SU-DHL-6 (cell line): ENCODE measurements at regions not wholly inside any gene's neighbourhood (a gene's known extent, or its start where the extent isn't known, plus 50 kb on each side); places are given as distances from the start of the nearest gene placed in this dataset.

Source experiments
- H2AFZ ChIP-seq: fragments of 200-600 bp; sonication (generic); 2 replicates; pipeline ENCODE4 v1.6.1; 2014; ENCODE audit warnings: low read depth, mild to moderate bottlenecking, moderate library complexity, mixed read lengths, antibody characterized with exemption, low read length; ENCODE audit not compliant: severe bottlenecking
- H3F3A ChIP-seq: fragments of 200-600 bp; shearing (Covaris generic); 2 replicates; pipeline ENCODE4 v1.6.0; 2016; ENCODE audit warnings: antibody characterized with exemption, mild to moderate bottlenecking; ENCODE audit not compliant: insufficient read depth
- H3K27ac ChIP-seq: fragments of 200-600 bp; sonication (generic); 2 replicates; pipeline ENCODE4 v1.5.1; 2016; ENCODE audit warnings: low read depth, mild to moderate bottlenecking, low read length, moderate library complexity, mixed read lengths
- H3K27me3 ChIP-seq: fragments of 200-600 bp; sonication (generic), shearing (Covaris generic); 2 replicates; pipeline ENCODE4 v1.6.0; 2014; ENCODE audit warnings: mild to moderate bottlenecking, low read length
- H3K36me3 ChIP-seq: fragments of 200-600 bp; sonication (generic); 2 replicates; pipeline ENCODE4 v1.6.1; 2014; ENCODE audit warnings: mild to moderate bottlenecking, low read length, mixed read lengths
- H3K4me2 ChIP-seq: fragments of 300-600, 200-600 bp; shearing (Covaris generic), sonication (generic); 2 replicates; pipeline ENCODE4 v1.6.0; 2014; ENCODE audit warnings: low read length, low read depth, mild to moderate bottlenecking; ENCODE audit not compliant: poor library complexity, severe bottlenecking
- H3K4me3 ChIP-seq: fragments of 200-600 bp; sonication (generic); 2 replicates; pipeline ENCODE4 v1.5.1; 2014; ENCODE audit warnings: antibody characterized with exemption, low read length, mild to moderate bottlenecking, mixed read lengths; ENCODE audit not compliant: insufficient read depth, poor library complexity, severe bottlenecking
- H3K79me2 ChIP-seq: fragments of 200-600 bp; sonication (generic); 2 replicates; pipeline ENCODE4 v1.6.1; 2014; ENCODE audit warnings: mild to moderate bottlenecking, low read length, moderate library complexity; ENCODE audit not compliant: insufficient read depth
- H3K9ac ChIP-seq: fragments of 200-600 bp; sonication (generic); 2 replicates; pipeline ENCODE4 v1.7.0; 2014; ENCODE audit warnings: mild to moderate bottlenecking, low read length
- H3K9me2 ChIP-seq: fragments of 200-600 bp; sonication (generic); replicated peaks from 2 replicates; pipeline ENCODE4 v1.6.1; 2014; ENCODE audit warnings: low read length; ENCODE audit not compliant: insufficient read depth
- H3K9me3 ChIP-seq: fragments of 200-600 bp; sonication (generic); 2 replicates; pipeline ENCODE4 v1.6.1; 2014; ENCODE audit warnings: low read length, mixed read lengths; ENCODE audit not compliant: insufficient read depth
- H4K20me1 ChIP-seq: fragments of 200-600 bp; sonication (generic); 2 replicates; pipeline ENCODE4 v1.6.1; 2014; ENCODE audit warnings: low read depth, mild to moderate bottlenecking, antibody characterized with exemption, low read length, moderate library complexity, mixed read lengths
- EZH2phosphoT487 ChIP-seq: fragments of 200-600 bp; sonication (generic), shearing (Covaris generic); conservative IDR thresholded peaks from 2 replicates; pipeline ENCODE4 v1.6.1; 2018; ENCODE audit warnings: mild to moderate bottlenecking, antibody characterized with exemption, low read length, moderate library complexity, mixed read lengths
- TF ChIP-seq, protein P1 (sequence below): fragments of 200-600 bp; sonication (generic); IDR thresholded peaks from one replicate; pipeline ENCODE4 v1.5.1; 2017; ENCODE audit warnings: antibody characterized with exemption, mild to moderate bottlenecking, low read length, moderate library complexity; ENCODE audit not compliant: insufficient read depth, poor library complexity, severe bottlenecking

- Histone ChIP-seq H3K27ac (no peak overlapping the region), H3K79me2 (no peaks in the 10 kb centered on the region), H3K36me3 (no peaks in the 10 kb centered on the region), H3K9me3 (no peaks in the 10 kb centered on the region), H2AFZ (no peak overlapping the region), H3K9me2 (no peaks in the 10 kb centered on the region), H4K20me1 (no peaks in the 10 kb centered on the region), H3K9ac (no peak overlapping the region), H3F3A (no peaks in the 10 kb centered on the region), H3K4me2 (no peak overlapping the region), H3K4me3 (no peak overlapping the region), H3K27me3 (no peaks in the 10 kb centered on the region)
- no peak for TF ChIP-seq EZH2phosphoT487
- TF ChIP-seq, protein P1, sequence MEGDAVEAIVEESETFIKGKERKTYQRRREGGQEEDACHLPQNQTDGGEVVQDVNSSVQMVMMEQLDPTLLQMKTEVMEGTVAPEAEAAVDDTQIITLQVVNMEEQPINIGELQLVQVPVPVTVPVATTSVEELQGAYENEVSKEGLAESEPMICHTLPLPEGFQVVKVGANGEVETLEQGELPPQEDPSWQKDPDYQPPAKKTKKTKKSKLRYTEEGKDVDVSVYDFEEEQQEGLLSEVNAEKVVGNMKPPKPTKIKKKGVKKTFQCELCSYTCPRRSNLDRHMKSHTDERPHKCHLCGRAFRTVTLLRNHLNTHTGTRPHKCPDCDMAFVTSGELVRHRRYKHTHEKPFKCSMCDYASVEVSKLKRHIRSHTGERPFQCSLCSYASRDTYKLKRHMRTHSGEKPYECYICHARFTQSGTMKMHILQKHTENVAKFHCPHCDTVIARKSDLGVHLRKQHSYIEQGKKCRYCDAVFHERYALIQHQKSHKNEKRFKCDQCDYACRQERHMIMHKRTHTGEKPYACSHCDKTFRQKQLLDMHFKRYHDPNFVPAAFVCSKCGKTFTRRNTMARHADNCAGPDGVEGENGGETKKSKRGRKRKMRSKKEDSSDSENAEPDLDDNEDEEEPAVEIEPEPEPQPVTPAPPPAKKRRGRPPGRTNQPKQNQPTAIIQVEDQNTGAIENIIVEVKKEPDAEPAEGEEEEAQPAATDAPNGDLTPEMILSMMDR = no peak
Measured at GRCh38 chr7:115658223-115658622, 372.3 kb downstream of the TFEC start.

DNA sequence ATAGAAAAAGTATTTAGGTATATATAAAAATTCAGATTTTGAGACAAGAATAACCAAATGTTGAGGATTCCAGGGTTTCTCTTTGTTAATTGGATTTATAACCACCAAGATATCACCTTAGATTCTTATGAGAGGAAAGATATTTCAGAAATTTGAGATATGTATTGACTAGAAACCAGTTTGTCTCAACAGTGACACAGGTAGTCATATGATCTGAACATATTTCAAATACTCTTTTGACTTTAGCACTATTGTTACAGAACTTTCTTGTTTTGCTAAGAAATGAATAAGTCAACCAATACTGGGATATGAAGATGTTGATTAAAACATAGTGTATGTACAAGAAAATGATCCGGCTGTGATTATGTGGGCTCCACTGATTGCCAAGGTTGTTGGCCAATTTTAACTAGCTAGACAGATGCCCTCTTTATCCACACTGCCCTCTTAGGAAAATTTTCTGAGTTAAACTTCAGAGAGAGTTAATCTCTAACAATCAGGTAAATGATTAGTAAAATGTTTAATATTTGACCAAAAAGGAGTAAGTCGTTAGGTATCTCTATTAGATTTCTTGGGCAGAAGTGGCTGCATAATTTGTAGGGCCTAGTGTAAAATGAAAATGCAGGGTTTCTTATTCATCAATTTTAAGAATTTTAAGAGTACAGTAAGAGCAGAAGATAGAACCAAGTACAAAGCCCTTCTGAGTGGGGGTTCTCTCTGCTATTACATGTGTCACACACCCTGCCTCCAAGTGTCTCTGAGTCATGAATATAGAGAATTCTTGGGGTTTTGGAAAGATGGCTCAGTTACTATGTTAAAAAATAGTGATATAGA, 376.0 kb downstream of the TFEC start:
- no peak overlapping the region for H2AFZ ChIP-seq
- no peak overlapping the region for H3K4me3 ChIP-seq
- no peaks in the 10 kb centered on the region for H3K36me3 ChIP-seq
- no peaks in the 10 kb centered on the region for H3K27me3 ChIP-seq
- H3K9me3 ChIP-seq = no peaks in the 10 kb centered on the region
- H3K9ac ChIP-seq = no peak overlapping the region
- TF ChIP-seq, protein P1 = no peak
- TF ChIP-seq EZH2phosphoT487 = no peak
- no peak overlapping the region for H3K27ac ChIP-seq
- no peaks in the 10 kb centered on the region for H3K79me2 ChIP-seq
- H3F3A ChIP-seq = no peaks in the 10 kb centered on the region
- H4K20me1 ChIP-seq = no peaks in the 10 kb centered on the region
- H3K9me2 ChIP-seq = no peaks in the 10 kb centered on the region
- no peak overlapping the region for H3K4me2 ChIP-seq

- H3K9ac ChIP-seq = no peak overlapping the region
- H3K27ac ChIP-seq = no peak overlapping the region
- no peaks in the 10 kb centered on the region for H3K36me3 ChIP-seq
- H3F3A ChIP-seq = no peaks in the 10 kb centered on the region
- H3K4me3 ChIP-seq = no peak overlapping the region
- H3K4me2 ChIP-seq = no peak overlapping the region
- TF ChIP-seq, protein P1 = no peak
- no peak for TF ChIP-seq EZH2phosphoT487
- no peaks in the 10 kb centered on the region for H3K79me2 ChIP-seq
- no peaks in the 10 kb centered on the region for H3K9me2 ChIP-seq
- H3K9me3 ChIP-seq = no peaks in the 10 kb centered on the region
- H4K20me1 ChIP-seq = no peaks in the 10 kb centered on the region
- no peak overlapping the region for H2AFZ ChIP-seq
- no peaks in the 10 kb centered on the region for H3K27me3 ChIP-seq
Measured at GRCh38 chr7:115649429-115649828, 381.1 kb downstream of the TFEC start.
